ENCODE measurements at regions not wholly inside any gene's neighbourhood (a gene's known extent, or its start where the extent isn't known, plus 50 kb on each side); places are given as distances from the start of the nearest gene placed in this dataset.

DNA sequence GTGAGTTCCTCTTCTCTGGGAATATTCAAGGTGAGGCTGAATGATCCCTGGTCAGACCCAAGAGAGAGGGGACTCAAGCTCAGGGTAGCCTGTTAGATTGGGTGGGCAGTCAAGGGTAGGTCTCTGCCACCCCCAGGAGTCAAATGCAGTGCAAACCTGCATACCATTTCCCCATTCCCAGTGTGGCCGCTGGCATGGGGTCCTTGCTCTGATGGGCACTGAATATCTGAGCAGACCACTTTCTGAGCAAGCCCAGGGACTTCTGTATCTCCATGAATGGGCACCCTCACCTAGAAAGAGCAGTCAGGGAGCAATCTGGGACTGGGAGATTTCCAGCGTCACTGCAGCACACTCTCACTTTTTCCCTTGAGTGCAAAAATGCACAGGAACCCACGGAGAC is 573.7 kb downstream of the BCL11B start:
- DNase-seq (ENCODE audit: low read depth), result no peak

DNA sequence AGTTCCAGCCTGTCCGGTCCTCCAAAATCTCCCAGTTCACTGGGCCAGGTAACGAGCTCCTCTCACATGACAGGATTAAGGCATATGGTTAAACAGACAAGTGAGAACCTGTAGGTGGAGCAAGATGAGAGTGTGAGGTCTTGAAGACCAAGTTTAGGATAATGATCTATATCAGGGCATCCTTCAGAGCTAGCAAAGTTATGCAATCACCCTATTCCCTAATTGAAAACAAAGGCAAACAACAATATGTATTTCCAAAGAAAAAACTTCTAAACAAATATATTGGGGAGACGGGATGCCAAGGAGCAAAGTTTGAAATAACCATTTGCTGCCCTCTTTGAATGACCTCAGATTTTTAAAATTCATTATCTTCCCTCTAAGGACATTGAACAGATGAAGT is 571.2 kb downstream of the BCL11B start:
- DNase-seq (ENCODE audit: low read depth), result no peak

DNA sequence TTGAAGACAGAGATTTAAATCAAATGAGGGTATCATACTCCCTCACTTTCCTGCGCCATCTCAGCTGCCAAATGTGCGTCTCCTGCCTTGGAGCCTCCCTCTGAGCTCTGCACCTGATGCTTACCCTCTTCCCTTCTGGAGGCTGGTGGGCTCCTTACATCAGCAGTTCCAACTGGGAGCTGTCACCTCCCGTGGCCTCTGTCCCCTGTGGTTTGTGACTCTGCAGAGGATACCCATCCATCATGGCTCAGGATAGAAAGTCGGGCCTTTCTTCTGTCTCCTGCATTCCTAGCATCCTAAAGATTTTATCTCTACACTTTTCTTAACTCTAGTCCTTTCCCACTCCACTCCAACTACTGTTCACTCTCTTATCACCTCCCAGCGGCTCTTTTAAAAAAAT is 570.6 kb downstream of the BCL11B start:
- no peak for DNase-seq (ENCODE audit: low read depth)

DNA sequence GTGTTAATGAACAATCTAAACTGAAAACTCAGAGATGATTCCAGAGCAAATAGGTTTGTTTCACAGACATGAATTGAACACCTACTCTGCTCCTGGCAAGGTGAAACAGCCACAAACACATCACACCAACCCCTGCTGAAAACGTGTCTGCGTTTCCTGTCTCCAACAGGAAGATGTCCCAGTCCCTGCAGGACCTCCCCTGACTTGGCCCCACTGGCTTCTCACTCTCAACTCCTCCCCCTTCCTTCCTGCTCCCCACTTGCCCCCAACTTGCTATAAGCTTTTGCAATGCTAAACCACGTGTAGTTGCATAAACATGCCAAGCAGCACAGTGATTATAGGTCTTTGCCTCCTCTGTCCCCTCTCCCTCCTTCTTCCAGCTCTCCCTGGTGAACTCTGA is 567.6 kb downstream of the BCL11B start:
- DNase-seq (ENCODE audit: low read depth), result no peak

DNA sequence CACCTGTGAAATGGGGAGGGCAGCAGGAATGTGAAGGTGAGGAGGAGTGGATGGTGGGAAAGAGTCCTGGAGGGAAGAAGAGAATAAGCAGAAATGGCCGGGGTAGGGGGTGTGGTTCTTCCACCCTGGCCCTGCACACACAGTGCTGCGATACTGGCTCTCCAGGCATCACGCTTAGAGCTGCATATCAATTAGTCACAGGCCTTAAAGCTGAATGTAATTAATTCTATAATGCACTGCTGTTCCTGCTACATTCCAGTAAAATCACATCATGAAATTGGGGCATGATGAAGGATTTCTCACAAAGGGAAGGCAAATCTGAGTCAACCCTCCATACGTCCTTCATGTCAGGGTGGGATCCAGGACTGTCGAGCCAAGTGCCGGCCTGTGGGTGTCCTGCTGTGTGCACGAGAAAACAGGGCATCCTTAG is 566.1 kb downstream of the BCL11B start:
- no peak for DNase-seq (ENCODE audit: low read depth)

DNA sequence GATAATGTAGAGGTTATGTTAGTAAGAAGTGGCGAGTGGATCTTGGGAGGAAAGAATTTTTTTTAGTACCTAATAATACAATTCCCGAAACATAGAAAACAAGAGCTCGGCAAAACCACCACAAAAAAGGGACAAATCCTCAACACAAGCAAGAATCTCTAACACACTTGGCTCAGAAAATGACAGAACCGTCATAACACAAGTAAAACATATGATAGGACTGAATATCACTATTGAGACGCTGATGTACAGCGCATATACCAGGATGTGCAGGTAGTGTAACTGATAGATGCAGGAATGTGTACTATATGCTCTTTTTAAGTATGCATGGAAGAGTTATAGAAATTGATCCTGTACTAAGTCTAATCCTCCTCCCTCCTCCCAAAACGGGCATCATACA is 564.5 kb downstream of the BCL11B start:
- no peak for DNase-seq (ENCODE audit: low read depth)

DNA sequence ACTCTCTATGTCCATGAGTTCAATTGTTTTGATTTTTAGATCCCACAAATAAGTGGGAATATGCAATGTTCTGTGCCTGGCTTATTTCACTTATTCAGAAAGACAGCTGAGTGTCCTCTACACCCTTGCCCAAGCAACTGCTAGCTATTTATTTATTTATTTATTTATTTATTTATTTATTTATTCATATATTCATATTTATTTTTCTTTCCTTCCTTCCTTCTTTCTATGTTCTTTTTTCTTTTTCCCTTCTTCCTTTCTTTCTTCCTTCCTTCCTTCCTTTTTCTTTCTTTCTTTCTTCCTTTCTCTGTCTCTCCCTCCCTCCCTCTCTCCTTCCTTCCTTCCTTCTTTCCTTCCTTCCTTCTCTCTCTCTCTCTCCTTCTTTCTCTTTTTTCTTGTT is 563.4 kb downstream of the BCL11B start:
- no peak for DNase-seq (ENCODE audit: low read depth)

DNA sequence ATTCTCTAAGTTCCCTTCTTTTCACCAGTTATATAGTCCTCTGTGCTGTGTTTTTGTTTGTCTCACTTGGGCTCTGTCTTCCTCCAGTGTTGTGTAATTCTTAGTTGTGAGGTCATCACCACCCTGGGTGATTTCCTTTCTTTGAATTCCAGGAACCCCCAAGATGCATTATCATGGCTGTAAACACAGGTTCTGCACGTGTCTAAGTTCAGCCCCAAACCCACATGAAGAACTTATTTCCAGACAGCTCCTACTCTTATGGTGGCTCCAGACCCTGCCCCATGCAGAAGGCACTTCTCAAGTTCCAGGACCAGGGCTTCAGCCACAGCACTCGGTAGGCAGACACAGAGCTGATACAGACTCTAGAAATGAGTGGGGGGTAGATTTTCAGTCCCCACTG is 560.5 kb downstream of the BCL11B start:
- DNase-seq (ENCODE audit: low read depth), result no peak

DNA sequence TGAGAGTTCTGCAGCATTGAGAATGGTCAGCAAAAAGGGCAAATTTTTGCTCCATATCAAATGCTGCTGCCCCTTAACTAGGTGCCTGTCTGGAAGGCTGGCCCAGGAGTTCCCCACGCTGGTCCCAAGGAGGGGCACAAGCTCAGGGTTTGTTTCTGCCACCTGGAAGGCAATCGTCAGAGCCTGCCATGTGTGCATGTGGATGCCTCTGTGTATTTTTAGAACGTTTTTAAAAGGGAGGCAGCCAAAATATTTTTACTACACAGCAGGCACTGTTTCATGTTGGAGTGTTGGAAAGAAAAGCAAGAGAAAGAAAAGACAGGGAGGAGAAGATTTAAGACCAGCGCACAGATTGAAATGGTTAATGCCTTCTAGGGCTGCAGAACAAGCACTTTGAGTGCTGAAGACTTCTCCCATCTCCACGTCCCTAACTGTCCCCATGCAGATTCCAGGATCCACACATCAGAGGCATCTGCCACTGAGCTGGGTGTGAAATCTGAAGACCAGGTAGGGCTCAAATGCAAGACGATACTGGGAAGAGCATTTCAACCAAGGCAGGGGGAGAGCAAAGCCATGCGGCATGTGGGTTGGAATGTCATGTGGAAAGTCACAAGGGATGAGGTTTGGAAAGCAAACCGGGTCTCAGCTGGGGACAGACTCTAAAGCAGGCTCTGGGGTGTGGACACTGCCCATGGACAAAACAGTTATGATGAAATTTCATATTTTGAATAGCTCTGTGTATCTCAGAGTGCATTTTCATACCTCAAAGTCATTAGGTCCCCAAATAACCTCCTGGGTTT is 557.2 kb downstream of the BCL11B start:
- DNase-seq (ENCODE audit: low read depth), result no peak

DNA sequence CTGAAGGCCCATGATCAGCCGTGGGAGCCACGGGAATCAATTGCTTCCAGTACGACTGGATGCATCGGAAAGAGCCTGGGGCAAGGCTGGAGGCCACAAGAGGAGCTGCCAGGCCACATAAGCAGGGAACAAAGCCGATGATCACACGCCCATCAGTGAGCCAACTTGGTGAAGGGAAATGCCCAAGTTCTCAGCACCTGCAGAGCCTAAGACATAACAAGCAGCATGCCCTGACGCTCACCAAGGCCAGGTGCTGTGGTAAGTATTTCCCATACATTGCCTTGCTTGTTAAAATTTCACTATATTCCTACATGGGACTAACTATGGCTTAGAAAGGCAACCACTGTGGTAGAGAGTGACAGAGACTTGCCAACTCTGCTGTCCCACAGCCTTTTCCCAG is 555.9 kb downstream of the BCL11B start:
- no peak for DNase-seq (ENCODE audit: low read depth)

DNA sequence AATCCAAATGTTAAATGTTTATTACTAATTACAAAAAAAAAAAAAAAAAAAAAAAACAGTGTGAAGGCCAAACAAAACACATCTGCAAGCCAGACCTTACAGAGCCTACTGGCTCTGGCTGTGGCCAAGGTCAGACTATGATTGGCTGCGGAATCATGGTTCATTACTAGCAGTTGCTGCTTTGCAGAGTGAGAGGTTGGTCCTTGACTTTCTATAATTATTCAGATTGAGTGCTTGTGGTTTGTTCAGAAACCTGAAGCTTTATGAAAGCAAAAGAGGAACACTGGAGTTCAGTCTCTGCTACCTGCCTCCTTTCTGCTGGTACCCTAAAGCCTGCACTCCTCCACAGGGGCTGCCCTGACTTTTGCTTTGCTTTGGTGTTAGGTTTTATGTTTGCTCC is 550.9 kb downstream of the BCL11B start:
- no peak for DNase-seq (ENCODE audit: low read depth)

DNA sequence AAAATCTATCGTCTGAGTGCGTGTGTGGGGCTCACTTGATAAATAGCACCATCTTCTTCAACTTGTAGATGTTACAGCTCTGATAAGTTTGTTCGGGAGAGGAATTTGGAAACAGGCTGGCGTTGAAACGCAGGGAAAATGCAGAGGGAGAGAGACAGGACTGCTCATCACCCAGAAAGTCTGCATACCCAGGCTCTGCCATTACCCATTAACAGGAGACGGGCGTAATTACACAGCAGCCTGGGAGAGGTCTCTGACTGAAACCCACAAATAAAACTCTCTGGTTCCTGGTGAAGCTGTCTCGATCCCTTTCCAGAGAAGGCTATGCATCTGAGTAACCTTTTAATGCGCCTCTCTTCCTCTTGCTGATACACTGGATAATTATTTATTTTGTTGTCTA is 547.3 kb downstream of the BCL11B start:
- no peak for DNase-seq (ENCODE audit: low read depth)

DNA sequence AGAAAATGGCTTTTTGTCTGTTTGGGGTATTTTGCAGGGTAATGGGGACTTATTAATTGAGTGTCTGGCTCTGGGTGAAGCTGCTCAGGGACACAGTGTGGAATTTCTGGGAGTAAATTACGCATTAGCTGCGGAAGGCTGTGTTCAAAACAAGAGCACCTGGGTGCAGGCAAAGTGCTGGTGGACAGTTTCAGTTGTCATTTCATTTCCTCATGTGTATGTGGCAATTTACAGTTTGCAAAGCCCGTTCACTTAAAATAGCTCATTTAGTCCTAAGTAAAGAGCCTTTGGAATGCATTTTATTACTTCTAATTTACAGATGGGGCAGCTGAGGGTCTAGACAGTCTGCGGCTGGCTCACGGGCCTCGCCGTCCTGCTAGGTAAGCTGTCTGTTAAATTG is 546.8 kb downstream of the BCL11B start:
- no peak for DNase-seq (ENCODE audit: low read depth)

DNA sequence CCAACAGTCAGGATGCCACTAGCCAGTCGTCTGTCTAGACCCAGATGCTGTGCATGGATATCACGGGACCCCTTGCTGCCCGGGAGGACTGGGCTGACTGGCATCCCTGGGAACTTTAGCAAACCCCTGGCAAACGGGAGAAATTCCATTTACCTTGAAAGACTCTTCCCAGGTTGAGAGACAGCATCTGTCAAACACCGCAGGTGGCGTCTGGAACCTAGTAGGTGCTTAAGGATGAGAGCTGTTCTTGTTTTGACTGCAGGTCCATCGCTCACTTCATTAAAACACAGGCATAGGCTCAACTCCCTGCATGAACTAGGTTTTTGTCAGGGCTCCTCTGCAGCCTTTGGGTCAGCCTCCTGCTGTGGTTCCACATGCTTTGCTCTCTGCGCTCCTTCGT is 546.3 kb downstream of the BCL11B start:
- no peak for DNase-seq (ENCODE audit: low read depth)

DNA sequence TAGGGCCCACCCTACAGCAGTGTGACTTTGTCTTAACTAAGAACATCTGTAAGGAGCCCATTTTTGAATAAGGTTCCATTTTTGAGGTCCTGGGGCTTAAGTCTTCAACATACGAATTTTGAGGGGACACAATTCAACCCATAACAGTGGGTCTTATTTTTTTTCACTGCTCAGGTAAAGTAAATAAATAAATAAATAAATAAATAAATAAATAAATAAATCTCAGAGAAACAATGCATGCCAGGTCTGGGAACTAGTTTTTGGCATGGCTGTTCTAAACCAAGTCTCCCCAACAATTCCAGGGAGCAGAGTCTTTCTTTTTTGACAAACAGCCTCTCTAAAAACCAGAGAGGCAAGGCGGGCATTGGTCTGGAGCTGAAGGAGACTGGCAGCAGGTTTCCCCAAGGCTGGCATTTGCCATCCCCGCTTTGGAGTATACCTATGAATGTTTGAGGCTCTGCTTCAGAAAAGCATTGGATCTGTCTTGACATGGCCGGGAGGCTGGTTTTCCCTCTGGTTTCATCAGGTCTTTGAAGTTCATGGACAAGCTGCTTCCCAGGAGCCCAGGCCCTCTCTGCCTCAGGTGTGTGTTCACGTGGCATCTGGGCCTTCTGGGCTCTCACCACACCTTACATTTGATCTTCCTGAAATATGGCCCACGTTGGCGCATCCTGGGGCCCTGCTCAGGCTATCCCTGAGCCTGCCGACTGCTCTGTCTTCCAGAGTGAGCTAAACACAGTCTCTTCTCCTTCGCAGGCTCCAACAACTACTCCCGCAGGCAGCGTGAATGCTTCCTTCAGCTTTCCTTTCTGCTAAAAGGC is 545.2 kb downstream of the BCL11B start:
- no peak for DNase-seq (ENCODE audit: low read depth)

DNA sequence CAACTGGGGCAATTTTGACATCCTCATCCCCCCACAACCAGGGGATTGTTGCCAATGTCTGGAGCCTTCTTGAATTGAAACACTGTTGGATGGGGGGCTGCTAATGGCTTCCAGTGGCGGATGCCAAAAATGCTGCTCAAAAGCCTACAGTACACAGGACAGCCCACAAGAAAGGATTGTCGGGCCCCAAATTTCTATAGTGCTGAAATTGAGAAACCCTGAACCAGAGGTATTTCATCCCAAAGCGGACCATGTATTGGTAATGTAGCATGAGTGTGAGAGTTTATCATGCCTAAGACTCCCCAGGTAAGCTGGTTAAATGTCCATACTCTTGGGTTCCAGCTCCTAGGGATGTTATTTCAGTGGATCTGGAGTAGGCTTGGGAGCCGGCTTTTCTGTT is 544.0 kb downstream of the BCL11B start:
- DNase-seq (ENCODE audit: low read depth), result no peak

DNA sequence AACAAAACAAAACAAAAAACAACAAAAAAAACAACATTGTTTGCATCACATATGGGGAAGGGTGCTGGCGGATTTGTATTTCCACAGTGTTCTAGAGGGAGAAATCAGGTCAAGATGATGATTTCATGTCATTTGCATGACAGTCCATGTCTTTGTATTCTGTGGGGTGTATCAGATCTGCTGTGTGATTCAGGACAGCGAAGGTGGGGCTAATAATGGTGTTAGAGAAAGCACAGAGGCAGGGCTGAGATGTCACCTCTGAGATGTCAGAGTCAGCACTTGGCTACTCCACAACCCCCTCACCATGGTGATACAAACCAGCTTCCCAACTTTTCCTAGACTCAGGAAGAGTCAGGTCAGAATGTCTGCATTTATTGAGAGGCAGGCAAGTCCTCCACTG is 543.2 kb downstream of the BCL11B start:
- DNase-seq (ENCODE audit: low read depth), result no peak

DNA sequence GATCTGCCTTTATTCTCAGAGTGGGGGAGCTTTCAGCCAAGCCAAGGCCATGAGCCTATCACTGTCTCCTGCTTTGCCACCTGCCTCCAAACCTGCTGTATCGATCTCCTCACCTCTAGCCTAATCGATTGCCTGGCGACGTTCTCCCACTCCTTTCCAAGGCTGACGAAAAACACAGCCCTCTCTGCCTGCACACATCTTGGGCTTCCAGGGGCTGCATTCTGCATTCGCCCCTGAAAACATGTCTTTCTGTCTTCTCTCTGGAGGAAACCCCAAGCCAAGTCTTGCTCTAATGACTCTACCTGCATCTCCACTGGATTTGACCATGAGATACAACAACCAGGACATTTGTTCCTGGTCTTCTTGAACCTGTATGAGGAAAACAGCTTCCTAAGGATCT is 540.7 kb downstream of the BCL11B start:
- DNase-seq (ENCODE audit: low read depth), result no peak

DNA sequence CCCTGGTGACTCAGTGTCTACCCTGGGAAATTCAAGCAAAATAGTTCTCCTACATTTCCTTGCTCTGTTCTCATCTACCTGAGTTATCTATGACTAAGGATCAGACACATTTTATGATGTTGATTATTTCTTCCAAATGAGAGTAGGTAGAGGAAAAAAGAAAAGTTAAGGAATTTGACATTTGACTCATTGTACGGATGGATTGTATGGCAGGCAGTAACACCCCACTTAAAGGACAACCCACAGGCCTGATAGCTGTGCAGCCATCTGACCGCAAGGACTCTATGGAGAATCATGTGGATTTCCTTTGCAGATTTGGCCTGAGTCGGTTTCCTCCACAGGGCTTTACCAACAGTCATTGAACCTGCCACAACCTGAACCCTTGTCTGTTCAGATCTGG is 540.3 kb downstream of the BCL11B start:
- no peak for DNase-seq (ENCODE audit: low read depth)

DNA sequence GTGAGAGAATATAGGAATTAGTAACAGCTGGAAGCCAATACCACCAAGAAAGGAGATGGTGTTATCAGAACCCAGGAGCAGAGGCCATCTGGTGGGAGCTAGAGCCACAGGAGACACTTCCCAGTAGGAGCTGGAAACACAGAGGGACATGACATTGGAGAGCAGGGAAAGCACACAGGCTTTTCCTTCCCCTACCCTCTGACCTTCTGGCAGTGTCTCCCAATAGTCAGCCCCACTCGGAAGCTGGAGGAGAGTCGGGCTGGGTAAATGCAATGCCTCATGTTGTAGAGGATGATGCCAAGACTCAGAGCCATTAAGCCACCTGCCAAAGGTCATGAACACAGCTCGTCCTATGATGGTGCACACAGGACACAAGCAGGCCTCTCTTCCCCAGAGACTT is 538.5 kb downstream of the BCL11B start:
- DNase-seq (ENCODE audit: low read depth), result no peak

DNA sequence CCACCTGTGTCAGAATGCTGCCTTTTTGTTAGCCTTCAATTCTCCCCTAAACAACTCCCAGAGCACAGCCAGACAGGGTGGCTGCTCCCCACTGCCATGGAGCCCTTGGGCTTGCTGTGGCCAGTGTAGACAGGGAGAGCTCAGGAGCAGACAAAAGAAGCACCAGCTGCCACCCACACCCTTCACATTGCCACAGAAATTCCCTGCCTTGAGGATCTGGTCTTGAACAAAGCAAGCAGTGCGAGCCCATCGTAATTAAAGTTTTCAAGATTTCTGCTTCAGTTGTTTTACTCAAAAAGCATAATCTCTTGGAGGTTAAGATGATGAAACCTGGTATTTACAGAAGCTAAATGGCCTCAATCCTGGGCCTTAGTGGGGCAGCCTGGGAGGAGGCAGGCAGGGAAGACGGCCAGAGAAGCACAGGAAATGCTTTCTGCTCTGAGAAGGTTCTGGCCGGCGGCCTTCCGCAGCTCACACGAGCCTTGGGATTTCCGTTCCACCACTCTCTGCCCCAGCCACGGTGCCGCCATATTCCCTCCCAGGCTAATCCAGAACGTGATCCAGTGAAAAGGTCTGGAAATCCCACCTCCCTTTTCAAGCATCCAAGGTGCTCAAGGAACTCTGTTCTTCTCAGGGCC is 535.2 kb downstream of the BCL11B start:
- no peak for DNase-seq (ENCODE audit: low read depth)

DNA sequence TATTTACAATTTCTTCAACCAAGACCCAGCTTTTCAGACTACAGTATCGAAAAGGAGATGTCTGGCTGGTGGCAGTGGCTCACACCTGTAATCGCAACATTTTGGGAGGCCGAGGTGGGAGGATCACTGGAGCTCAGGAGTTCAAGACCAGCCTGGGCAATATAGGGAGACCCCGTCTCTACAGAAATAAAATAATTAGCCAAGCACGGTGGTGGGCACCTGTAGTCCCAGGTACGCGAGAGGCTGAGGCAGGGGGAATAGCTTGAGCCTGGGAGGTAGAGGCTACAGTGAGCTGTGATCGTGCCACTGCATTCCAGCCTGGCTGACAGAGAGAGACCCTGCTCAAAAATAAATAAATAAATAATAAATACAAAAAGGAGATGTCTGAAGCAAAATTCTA is 530.5 kb downstream of the BCL11B start:
- no peak for DNase-seq (ENCODE audit: low read depth)

DNA sequence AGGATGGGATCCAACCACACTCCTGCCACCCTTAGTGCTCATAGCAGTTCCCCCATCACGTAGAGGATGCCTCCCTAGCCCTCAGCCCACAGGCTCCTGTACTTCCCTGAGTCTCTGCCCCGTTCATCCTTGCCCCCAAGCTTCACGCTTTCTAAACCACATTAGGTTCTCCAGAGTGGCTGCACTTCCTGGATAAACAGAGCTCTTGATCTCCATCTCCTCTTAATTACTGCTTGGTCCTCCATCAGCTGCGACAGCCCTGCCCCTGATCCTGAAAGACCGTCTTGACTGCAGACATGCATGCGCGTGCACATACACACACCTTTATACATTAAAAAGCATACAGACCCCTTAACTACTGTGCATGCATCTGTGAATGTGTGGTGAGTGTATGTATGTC is 530.0 kb downstream of the BCL11B start:
- no peak for DNase-seq (ENCODE audit: low read depth)
